H1 (cell line): ENCODE measurements at regions not wholly inside any gene's neighbourhood (a gene's known extent, or its start where the extent isn't known, plus 50 kb on each side); places are given as distances from the start of the nearest gene placed in this dataset.

Experiments
- CTCF ChIA-PET: fragments of 300-600 bp; sonication (Branson Sonifier 250); formaldehyde crosslinking; loops from one replicate; lab custom pipeline; 2021; ENCODE audit not compliant: partially characterized antibody; lab: Charles Lee
- POLR2A ChIA-PET: fragments of 300-600 bp; sonication (Branson Sonifier 250); formaldehyde crosslinking; loops from one replicate; lab custom pipeline; 2021; ENCODE audit warnings: inconsistent platforms; ENCODE audit not compliant: partially characterized antibody; lab: Charles Lee
- DNase-seq, 2 experiments: peaks; one replicate each; pipeline versions ENCODE4 v3.0.0 to v3.0.0-alpha.2; 2010 to 2022; ENCODE audit warnings: low spot score in 2 of 2, low read depth in 1 of 2, mixed read lengths in 1 of 2
- FAIRE-seq: peaks from 2 replicates; lab custom pipeline; 2011; peaks lifted over from hg19 to GRCh38; lab: Jason Lieb, UNC
- H2AFZ ChIP-seq: 2 replicates; pipeline ENCODE4 v1.8.1; 2012; ENCODE audit warnings: low read length, inconsistent platforms
- H2AK5ac ChIP-seq: 2 replicates; pipeline ENCODE4 v1.6.1; 2013; ENCODE audit warnings: low read depth, low read length
- H2BK120ac ChIP-seq: replicated peaks from 2 replicates; pipeline ENCODE3; 2013; ENCODE audit warnings: low read depth, low read length, inconsistent platforms
- H2BK12ac ChIP-seq: 2 replicates; pipeline ENCODE4 v1.6.1; 2013; ENCODE audit warnings: low read depth, low read length
- H2BK15ac ChIP-seq: 2 replicates; pipeline ENCODE4 v1.6.1; 2013; ENCODE audit warnings: low read length
- H2BK20ac ChIP-seq: 2 replicates; pipeline ENCODE4 v1.6.1; 2013; ENCODE audit warnings: low read length
- H2BK5ac ChIP-seq: 2 replicates; pipeline ENCODE4 v1.6.1; 2013; ENCODE audit warnings: low read depth, low read length
- H3K14ac ChIP-seq: 2 replicates; pipeline ENCODE4 v1.6.1; 2013; ENCODE audit warnings: inconsistent platforms; ENCODE audit not compliant: insufficient read length
- H3K18ac ChIP-seq: 2 replicates; pipeline ENCODE4 v1.6.1; 2013; ENCODE audit warnings: low read length; ENCODE audit errors: extremely low read depth
- H3K23ac ChIP-seq: 2 replicates; pipeline ENCODE4 v1.6.1; 2013; ENCODE audit warnings: inconsistent platforms; ENCODE audit not compliant: insufficient read length
- H3K23me2 ChIP-seq: 2 replicates; pipeline ENCODE4 v1.6.1; 2013; ENCODE audit warnings: low read depth, low read length
- H3K27ac ChIP-seq: 2 replicates; pipeline ENCODE4 v1.6.1; 2011; ENCODE audit warnings: low read depth, low read length, inconsistent platforms
- H3K27me3 ChIP-seq, 4 experiments: replicated peaks in 1 of 4; 1 replicate in 1 of 4; 2 replicates in 3 of 4; pipeline versions ENCODE4 v1.6.1 to v1.8.1; 2011 to 2013; ENCODE audit warnings: low read length in 3 of 4, mild to moderate bottlenecking in 3 of 4, inconsistent platforms in 2 of 4, mixed read lengths in 2 of 4, moderate library complexity in 1 of 4; ENCODE audit not compliant: control insufficient read depth in 3 of 4, insufficient read depth in 3 of 4; ENCODE audit errors: extremely low read depth in 1 of 4
- H3K36me3 ChIP-seq, 4 experiments: 2 replicates each; pipeline versions ENCODE4 v1.6.1 to v1.8.1; 2011 to 2013; ENCODE audit warnings: mild to moderate bottlenecking in 4 of 4, low read length in 3 of 4, moderate library complexity in 2 of 4, control low read depth in 1 of 4, inconsistent platforms in 1 of 4; ENCODE audit not compliant: insufficient read depth in 4 of 4, control insufficient read depth in 2 of 4
- H3K4ac ChIP-seq: replicated peaks from 2 replicates; pipeline ENCODE3; 2013; ENCODE audit warnings: low read length, low read depth, mixed read lengths, inconsistent platforms; ENCODE audit not compliant: insufficient read length
- H3K4me1 ChIP-seq, 4 experiments: replicated peaks in 1 of 4; 1 replicate in 1 of 4; 2 replicates in 3 of 4; pipeline versions ENCODE4 v1.6.1 to v1.8.1; 2011 to 2013; ENCODE audit warnings: low read length in 3 of 4, inconsistent platforms in 2 of 4, mixed read lengths in 1 of 4; ENCODE audit not compliant: insufficient read depth in 4 of 4, control insufficient read depth in 3 of 4
- H3K4me2 ChIP-seq, 2 experiments: 2 replicates each; pipeline versions ENCODE4 v1.6.1 to v1.8.1; 2011 to 2013; ENCODE audit warnings: low read depth in 2 of 2, low read length in 2 of 2, control low read depth in 1 of 2, inconsistent platforms in 1 of 2, mild to moderate bottlenecking in 1 of 2; ENCODE audit not compliant: insufficient read depth in 1 of 2
- H3K4me3 ChIP-seq, 4 experiments: fragments of 200-600, 300-600 bp in 1 of 4; sonication (generic), shearing (Covaris generic), sonication (Bioruptor Twin) in 1 of 4; 2 replicates each; pipeline versions ENCODE4 v1.5.1 to v1.8.1; 2011 to 2016; ENCODE audit warnings: low read length in 4 of 4, low read depth in 3 of 4, control low read depth in 2 of 4, inconsistent platforms in 2 of 4, mild to moderate bottlenecking in 2 of 4, mixed read lengths in 1 of 4, moderate library complexity in 1 of 4; ENCODE audit not compliant: insufficient read depth in 2 of 4; ENCODE audit errors: extremely low read depth in 1 of 4
- H3K56ac ChIP-seq: replicated peaks from 2 replicates; pipeline ENCODE3; 2013; ENCODE audit warnings: low read depth, mild to moderate bottlenecking, mixed read lengths, low read length, inconsistent platforms; ENCODE audit not compliant: insufficient read length
- H3K79me1 ChIP-seq: 2 replicates; pipeline ENCODE4 v1.6.1; 2013; ENCODE audit warnings: low read depth, low read length, control low read depth
- H3K79me2 ChIP-seq, 2 experiments: 2 replicates each; pipeline versions ENCODE4 v1.6.1 to v1.8.1; 2012 to 2013; ENCODE audit warnings: low read length in 2 of 2, mild to moderate bottlenecking in 2 of 2, inconsistent platforms in 1 of 2; ENCODE audit not compliant: insufficient read depth in 2 of 2, control insufficient read depth in 1 of 2
- H3K9ac ChIP-seq, 4 experiments: replicated peaks in 1 of 4; 1 replicate in 1 of 4; 2 replicates in 3 of 4; pipeline versions ENCODE4 v1.6.1 to v1.8.1; 2011 to 2013; ENCODE audit warnings: low read depth in 3 of 4, low read length in 3 of 4, control low read depth in 2 of 4, mild to moderate bottlenecking in 2 of 4, moderate library complexity in 2 of 4, inconsistent platforms in 1 of 4; ENCODE audit errors: extremely low read depth in 1 of 4
- H3K9me3 ChIP-seq, 2 experiments: 2 replicates each; pipeline versions ENCODE4 v1.6.1 to v1.8.1; 2012 to 2013; ENCODE audit warnings: mild to moderate bottlenecking in 2 of 2, moderate library complexity in 2 of 2, control low read depth in 1 of 2, inconsistent platforms in 1 of 2, low read depth in 1 of 2, low read length in 1 of 2, mixed read lengths in 1 of 2; ENCODE audit not compliant: insufficient read depth in 2 of 2
- H4K20me1 ChIP-seq, 2 experiments: replicated peaks in 1 of 2; 2 replicates each; pipeline versions ENCODE3 to v1.8.1; 2011 to 2013; ENCODE audit warnings: inconsistent platforms in 2 of 2, low read length in 2 of 2, mild to moderate bottlenecking in 1 of 2; ENCODE audit not compliant: insufficient read depth in 2 of 2, control insufficient read depth in 1 of 2
- H4K5ac ChIP-seq: 2 replicates; pipeline ENCODE4 v1.6.1; 2013; ENCODE audit warnings: low read length, low read depth, mixed read lengths, inconsistent platforms; ENCODE audit not compliant: insufficient read length
- H4K8ac ChIP-seq: 2 replicates; pipeline ENCODE4 v1.8.0; 2013; ENCODE audit warnings: mild to moderate bottlenecking, moderate library complexity, low read length, inconsistent platforms; ENCODE audit not compliant: insufficient read depth; ENCODE audit errors: extremely low read depth
- H4K91ac ChIP-seq: replicated peaks from 2 replicates; pipeline ENCODE3; 2013; ENCODE audit warnings: low read length, mixed read lengths, inconsistent platforms; ENCODE audit not compliant: insufficient read length
- CBX8 ChIP-seq: fragments of 300-800, 300-1000 bp; sonication (generic); IDR thresholded peaks from 2 replicates; pipeline ENCODE4 v1.7.1; 2016; ENCODE audit warnings: low read depth, low read length, borderline replicate concordance
- HDAC2 ChIP-seq, 2 experiments: fragments of 300-600 bp in 1 of 2; sonication (generic) in 1 of 2; IDR thresholded peaks; 2 replicates each; pipeline ENCODE4 v1.6.1; 2011 to 2012; ENCODE audit warnings: low read depth in 2 of 2, low read length in 2 of 2, mild to moderate bottlenecking in 2 of 2, moderate library complexity in 2 of 2, borderline replicate concordance in 1 of 2, inconsistent platforms in 1 of 2
- JUND ChIP-seq: IDR thresholded peaks from 2 replicates; pipeline ENCODE4 v1.6.1; 2011; ENCODE audit warnings: mild to moderate bottlenecking, improper control_type of control experiment, low read length
- NANOG ChIP-seq: IDR thresholded peaks from 2 replicates; pipeline ENCODE4 v1.6.1; 2011; ENCODE audit warnings: low read length, low read depth, mild to moderate bottlenecking, inconsistent platforms; ENCODE audit not compliant: insufficient read depth, poor library complexity, severe bottlenecking
- NRF1 ChIP-seq: IDR thresholded peaks from 2 replicates; pipeline ENCODE4 v1.6.1; 2011; ENCODE audit warnings: mild to moderate bottlenecking, low read depth, low read length, improper control_type of control experiment
- POLR2AphosphoS5 ChIP-seq: IDR thresholded peaks from 2 replicates; pipeline ENCODE4 v1.6.1; 2011; ENCODE audit warnings: low read depth, low read length
- SP4 ChIP-seq: IDR thresholded peaks from 2 replicates; pipeline ENCODE4 v1.6.1; 2012; ENCODE audit warnings: low read length, inconsistent platforms
- SUZ12 ChIP-seq: fragments of 200-600 bp; sonication (generic); IDR thresholded peaks from 2 replicates; pipeline ENCODE4 v1.6.1; 2012; ENCODE audit warnings: mild to moderate bottlenecking, inconsistent platforms, low read length, moderate library complexity, mixed read lengths
- TCF12 ChIP-seq: IDR thresholded peaks from 2 replicates; pipeline ENCODE4 v1.6.1; 2011; ENCODE audit warnings: low read depth, mild to moderate bottlenecking, low read length
- TF ChIP-seq, protein P1 (sequence below): IDR thresholded peaks from 2 replicates; pipeline ENCODE4 v1.6.1; 2012; ENCODE audit warnings: inconsistent platforms

DNA sequence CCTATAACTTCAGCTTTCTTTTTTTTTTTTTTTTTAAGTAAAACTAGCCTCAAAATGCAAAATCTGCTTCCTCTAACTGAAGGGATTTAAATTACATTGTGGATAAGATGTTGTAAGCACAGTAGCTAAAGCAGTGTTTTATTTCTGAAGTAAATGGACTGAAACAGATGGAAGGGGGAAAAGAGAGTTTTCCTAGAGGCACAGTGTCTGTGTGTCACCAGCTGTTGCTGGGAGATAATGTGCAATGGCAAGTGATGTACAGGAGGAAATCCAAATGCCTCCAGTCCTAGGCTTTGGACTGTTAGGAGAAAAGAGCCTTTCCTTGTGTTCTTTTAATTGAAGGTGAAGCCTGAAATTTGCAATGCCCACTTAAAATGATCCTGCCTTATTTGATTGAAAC lies 672.1 kb downstream of the GRXCR1 start:
- Histone ChIP-seq H4K5ac (no peak overlapping the region), H2BK5ac (no peak overlapping the region), H2BK15ac (no peak overlapping the region), H3K9ac (no peak overlapping the region), H3K18ac (no peak overlapping the region), H3K56ac (no peak overlapping the region), H2AFZ (0 out of 2 replicates have a peak overlapping the region, but pooled peaks have one; percentile 70), H2BK20ac (no peak overlapping the region), H4K91ac (no peak overlapping the region), H3K14ac (no peak overlapping the region), H3K27me3 (no peaks in the 10 kb centered on the region), H3K4ac (no peak overlapping the region), H3K4me1 (no peaks in the 10 kb centered on the region), H2AK5ac (no peak overlapping the region), H4K8ac (no peak overlapping the region), H3K9me3 (no peaks in the 10 kb centered on the region), H3K27ac (no peak overlapping the region), H2BK120ac (no peak overlapping the region), H3K79me1 (no peaks in the 10 kb centered on the region), H3K4me2 (no peak overlapping the region), H3K23ac (no peak overlapping the region), H3K4me3 (no peak overlapping the region), H3K36me3 (no peaks in the 10 kb centered on the region), H3K23me2 (no peaks in the 10 kb centered on the region), H3K79me2 (no peaks in the 10 kb centered on the region), H4K20me1 (no peaks in the 10 kb centered on the region), H2BK12ac (no peak overlapping the region)
- no peak for DNase-seq
- FAIRE-seq: no peak
- CTCF ChIA-PET: interaction anchor here (0.9 kb wide), 1 partner anchor 16 kb away, joined by 4 read pairs; no protein-coding TSS in a partner anchor
- TF ChIP-seq SP4 (no peak), CBX8 (no peak), NANOG (no peak), TCF12 (no peak), JUND (no peak), HDAC2 (IDR thresholded peaks at IDR 0.05; ENCODE audit: borderline replicate concordance in 1 of 2, low read depth in 2 of 2, low read length in 2 of 2) (no peak), POLR2AphosphoS5 (no peak), SUZ12 (no peak), NRF1 (no peak)
- TF ChIP-seq, protein P1, sequence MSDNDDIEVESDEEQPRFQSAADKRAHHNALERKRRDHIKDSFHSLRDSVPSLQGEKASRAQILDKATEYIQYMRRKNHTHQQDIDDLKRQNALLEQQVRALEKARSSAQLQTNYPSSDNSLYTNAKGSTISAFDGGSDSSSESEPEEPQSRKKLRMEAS: no peak
- POLR2A ChIA-PET: no interaction called here
